HG03060 (cell line): ENCODE measurements at regions not wholly inside any gene's neighbourhood (a gene's known extent, or its start where the extent isn't known, plus 50 kb on each side); places are given as distances from the start of the nearest gene placed in this dataset.

ENCODE experiments used
- ATAC-seq: cut with Tn5 transposase; IDR thresholded peaks from one replicate; pipeline ENCODE4 v1.9.1; 2021; ENCODE audit warnings: low read depth, moderate number of reproducible peaks; ENCODE audit not compliant: unreplicated experiment

- no peak for ATAC-seq
Observed at GRCh38 chr3:94179059-94179458, 116.2 kb downstream of the NSUN3 start.

GRCh38 chr3:94183551-94183950 is 120.7 kb downstream of the NSUN3 start:
- ATAC-seq = no peak

- no peak for ATAC-seq
Observed at GRCh38 chr3:94184781-94185180, 121.9 kb downstream of the NSUN3 start.

- ATAC-seq = no peak
Observed at GRCh38 chr3:94185753-94186152, 122.9 kb downstream of the NSUN3 start.

GRCh38 chr3:94187697-94188096 is 124.8 kb downstream of the NSUN3 start:
- ATAC-seq = no peak

- no peak for ATAC-seq
Observed at GRCh38 chr3:94195381-94195780, 132.5 kb downstream of the NSUN3 start.

- ATAC-seq = no peak
Observed at GRCh38 chr3:94206291-94206690, 143.4 kb downstream of the NSUN3 start.

GRCh38 chr3:94210256-94210655 is 147.4 kb downstream of the NSUN3 start:
- no peak for ATAC-seq

- no peak for ATAC-seq
Observed at GRCh38 chr3:94217406-94217805, 154.5 kb downstream of the NSUN3 start.

GRCh38 chr3:94220426-94220825 is 157.6 kb downstream of the NSUN3 start:
- no peak for ATAC-seq

- ATAC-seq = no peak
Observed at GRCh38 chr3:94221829-94222228, 159.0 kb downstream of the NSUN3 start.

- no peak for ATAC-seq
Observed at GRCh38 chr3:94225148-94225865, 162.4 kb downstream of the NSUN3 start.

GRCh38 chr3:94226078-94226477 is 163.2 kb downstream of the NSUN3 start:
- ATAC-seq = no peak

- no peak for ATAC-seq
Observed at GRCh38 chr3:94232921-94233320, 170.1 kb downstream of the NSUN3 start.

GRCh38 chr3:94234177-94234788 is 171.4 kb downstream of the NSUN3 start:
- no peak for ATAC-seq

GRCh38 chr3:94241986-94242385 is 179.1 kb downstream of the NSUN3 start:
- ATAC-seq = no peak

GRCh38 chr3:94246171-94246570 is 183.3 kb downstream of the NSUN3 start:
- no peak for ATAC-seq

- no peak for ATAC-seq
Observed at GRCh38 chr3:94248042-94248441, 185.2 kb downstream of the NSUN3 start.

- no peak for ATAC-seq
Observed at GRCh38 chr3:94249491-94250079, 186.7 kb downstream of the NSUN3 start.

- no peak for ATAC-seq
Observed at GRCh38 chr3:94251566-94251965, 188.7 kb downstream of the NSUN3 start.

GRCh38 chr3:94252316-94252715 is 189.5 kb downstream of the NSUN3 start:
- ATAC-seq = no peak
